B cell (primary cell): ENCODE measurements at regions not wholly inside any gene's neighbourhood (a gene's known extent, or its start where the extent isn't known, plus 50 kb on each side); places are given as distances from the start of the nearest gene placed in this dataset.

ENCODE experiments used
- ATAC-seq: fragments of 200-7000 bp; cut with Tn5 transposase; one replicate; pipeline ENCODE4 v1.10.0; 2021; ENCODE audit warnings: low read depth, mild to moderate bottlenecking, moderate number of reproducible peaks, moderate library complexity
- CTCF ChIA-PET: fragments of 350-600 bp; sonication (Branson Sonifier 250); formaldehyde crosslinking; loops from one replicate; lab custom pipeline; 2021; ENCODE audit warnings: antibody characterized with exemption, inconsistent platforms; lab: Charles Lee
- POLR2A ChIA-PET: fragments of 350-600 bp; sonication (Branson Sonifier 250); formaldehyde crosslinking; loops from one replicate; lab custom pipeline; 2021; ENCODE audit warnings: antibody characterized with exemption; lab: Charles Lee
- DNase-seq: peaks from one replicate; pipeline ENCODE4 v3.0.0; 2013
- H2AFZ ChIP-seq: 2 replicates; pipeline ENCODE4 v1.6.1; 2012; ENCODE audit warnings: mild to moderate bottlenecking, low read depth, low read length; ENCODE audit not compliant: insufficient read depth, poor library complexity, severe bottlenecking
- H3K27ac ChIP-seq, 2 donors: 1 replicate in 1 of 2; 2 replicates in 1 of 2; pipeline ENCODE4 v1.5.1; 2012 to 2013; ENCODE audit warnings: low read length in 2 of 2, mild to moderate bottlenecking in 2 of 2, moderate library complexity in 1 of 2
- H3K27me3 ChIP-seq, 4 experiments: fragments of 200-600 bp in 1 of 4; sonication (generic) in 1 of 4; replicated peaks in 1 of 4; 1 replicate in 2 of 4; 2 replicates in 2 of 4; pipeline versions ENCODE4 v1.6.1 to v1.7.0; 2013 to 2016; ENCODE audit warnings: low read length in 3 of 4, mild to moderate bottlenecking in 2 of 4, mixed read lengths in 1 of 4, moderate library complexity in 1 of 4; ENCODE audit not compliant: insufficient read depth in 4 of 4, control insufficient read depth in 3 of 4; ENCODE audit errors: control extremely low read depth in 1 of 4
- H3K36me3 ChIP-seq, 2 experiments: replicated peaks in 1 of 2; 1 replicate in 1 of 2; 2 replicates in 1 of 2; pipeline versions ENCODE4 v1.6.1 to v1.7.1; 2013; ENCODE audit warnings: low read length in 1 of 2; ENCODE audit not compliant: insufficient read depth in 2 of 2, control insufficient read depth in 1 of 2; ENCODE audit errors: control extremely low read depth in 1 of 2, extremely low read depth in 1 of 2
- H3K4me1 ChIP-seq, 2 donors: fragments of 200-600 bp in 1 of 2; sonication (generic) in 1 of 2; 1 replicate in 1 of 2; 2 replicates in 1 of 2; pipeline versions ENCODE4 v1.5.1 to v1.6.1; 2013 to 2017; ENCODE audit warnings: low read length in 2 of 2; ENCODE audit not compliant: control insufficient read depth in 2 of 2, insufficient read depth in 2 of 2
- H3K4me2 ChIP-seq: replicated peaks from 2 replicates; pipeline ENCODE3; 2012; ENCODE audit warnings: mild to moderate bottlenecking, low read depth, low read length; ENCODE audit not compliant: poor library complexity, severe bottlenecking
- H3K4me3 ChIP-seq, 5 experiments: fragments of 200-600 bp in 1 of 5; sonication (generic) in 1 of 5; 1 replicate in 3 of 5; 2 replicates in 2 of 5; pipeline versions ENCODE4 v1.5.1 to v1.7.0; 2011 to 2016; ENCODE audit warnings: low read length in 4 of 5, mild to moderate bottlenecking in 4 of 5, low read depth in 2 of 5, control low read depth in 1 of 5, moderate library complexity in 1 of 5; ENCODE audit not compliant: insufficient read depth in 1 of 5; ENCODE audit errors: control extremely low read depth in 1 of 5, extremely low read depth in 1 of 5
- H3K79me2 ChIP-seq: fragments of 200-600 bp; sonication (generic); one replicate; pipeline ENCODE4 v1.6.0; 2016; ENCODE audit warnings: low read length; ENCODE audit not compliant: control insufficient read depth, insufficient read depth
- H3K9ac ChIP-seq: fragments of 200-600 bp; sonication (generic); 2 replicates; pipeline ENCODE4 v1.6.1; 2017; ENCODE audit warnings: mild to moderate bottlenecking, low read length, moderate library complexity
- H3K9me3 ChIP-seq, 3 donors: one replicate each; pipeline versions ENCODE4 v1.6.1 to v1.7.1; 2013; ENCODE audit warnings: low read length in 2 of 3; ENCODE audit not compliant: control insufficient read depth in 2 of 3, insufficient read depth in 1 of 3; ENCODE audit errors: control extremely low read depth in 1 of 3
- H4K20me1 ChIP-seq: 2 replicates; pipeline ENCODE4 v1.6.0; 2012; ENCODE audit warnings: mild to moderate bottlenecking, low read length; ENCODE audit not compliant: insufficient read depth, control insufficient read depth, poor library complexity, severe bottlenecking
- H3K27ac Mint-ChIP-seq: one replicate; pipeline ENCODE4 v1.8.0; 2021; ENCODE audit warnings: mixed read lengths
- H3K27me3 Mint-ChIP-seq: one replicate; pipeline ENCODE4 v1.8.0; 2021; ENCODE audit warnings: mixed read lengths
- H3K4me1 Mint-ChIP-seq: one replicate; pipeline ENCODE4 v1.8.0; 2021; ENCODE audit warnings: mixed read lengths
- H3K4me3 Mint-ChIP-seq: one replicate; pipeline ENCODE4 v1.8.0; 2021; ENCODE audit warnings: mixed read lengths
- H3K9me3 Mint-ChIP-seq: one replicate; pipeline ENCODE4 v1.8.0; 2022; ENCODE audit warnings: mixed read lengths; ENCODE audit not compliant: insufficient read depth
- EZH2 ChIP-seq: IDR thresholded peaks from 2 replicates; pipeline ENCODE4 v1.6.1; 2012; ENCODE audit warnings: borderline replicate concordance, low read depth, mild to moderate bottlenecking, moderate library complexity, low read length; ENCODE audit not compliant: insufficient read depth, poor library complexity, severe bottlenecking
- WGBS: methylation state at CpG from one replicate; pipeline ENCODE4 v1.1.5; 2013; ENCODE audit warnings: missing lambda C conversion rate; ENCODE audit not compliant: insufficient coverage; 5-methylcytosine and 5-hydroxymethylcytosine counted together
- intact Hi-C: fragments of 100-400 bp; cut with micrococcal nuclease; formaldehyde crosslinking; loops from one replicate; pipeline ENCODE4 v1.10.0; 2022
- TF ChIP-seq, protein P1 (sequence below): fragments of 200-600 bp; IDR thresholded peaks from one replicate; pipeline ENCODE4 v1.8.0; 2022; ENCODE audit warnings: antibody characterized with exemption, mild to moderate bottlenecking

DNA sequence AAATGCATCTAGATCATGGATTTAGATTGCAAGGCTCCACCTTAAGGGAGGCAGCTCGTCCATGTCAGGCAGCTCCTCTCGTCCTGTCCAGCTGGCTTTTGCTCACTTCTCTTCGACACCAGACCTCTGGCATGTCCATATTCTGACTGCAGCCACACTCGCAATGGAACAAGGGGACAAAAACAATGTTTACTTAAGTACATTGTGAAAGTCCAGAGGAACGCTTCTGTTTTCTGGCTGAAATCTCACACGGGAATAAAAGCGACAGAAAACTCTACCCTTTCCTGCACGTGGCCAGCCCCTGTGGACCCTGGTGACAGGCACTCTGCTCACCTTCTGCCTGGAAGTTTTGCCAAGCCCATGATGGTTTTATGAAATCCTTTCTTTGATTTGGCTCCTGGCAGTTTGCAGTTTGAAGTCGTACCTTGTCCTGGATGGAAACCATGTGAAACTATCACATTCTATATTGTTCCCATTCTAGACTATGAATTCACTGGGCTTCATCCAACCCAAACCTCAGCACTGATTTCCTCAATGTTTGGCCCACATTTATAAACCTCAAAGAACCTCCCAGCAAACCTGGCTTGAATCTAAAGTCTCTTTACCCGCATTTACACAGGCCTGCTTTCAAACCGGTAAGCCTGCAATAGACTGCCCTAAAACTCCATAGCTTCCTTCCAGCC lies 134.3 kb upstream of the PIEZO2 start:
- POLR2A ChIA-PET: no interaction called here
- H3K4me2 ChIP-seq: no peak overlapping the region
- H3K4me1 Mint-ChIP-seq: no peaks in the 10 kb centered on the region
- no peaks in the 10 kb centered on the region for H3K9me3 Mint-ChIP-seq
- ATAC-seq (no peak), DNase-seq (no peak)
- H3K4me3 Mint-ChIP-seq: no peak overlapping the region
- H3K27ac ChIP-seq: no peak overlapping the region
- H3K36me3 ChIP-seq: no peaks in the 10 kb centered on the region
- no peaks in the 10 kb centered on the region for H3K79me2 ChIP-seq
- H3K9me3 ChIP-seq: no peaks in the 10 kb centered on the region
- no peak overlapping the region for H3K4me3 ChIP-seq
- intact Hi-C loops: no loop called here
- no peak for TF ChIP-seq EZH2
- TF ChIP-seq, protein P1, sequence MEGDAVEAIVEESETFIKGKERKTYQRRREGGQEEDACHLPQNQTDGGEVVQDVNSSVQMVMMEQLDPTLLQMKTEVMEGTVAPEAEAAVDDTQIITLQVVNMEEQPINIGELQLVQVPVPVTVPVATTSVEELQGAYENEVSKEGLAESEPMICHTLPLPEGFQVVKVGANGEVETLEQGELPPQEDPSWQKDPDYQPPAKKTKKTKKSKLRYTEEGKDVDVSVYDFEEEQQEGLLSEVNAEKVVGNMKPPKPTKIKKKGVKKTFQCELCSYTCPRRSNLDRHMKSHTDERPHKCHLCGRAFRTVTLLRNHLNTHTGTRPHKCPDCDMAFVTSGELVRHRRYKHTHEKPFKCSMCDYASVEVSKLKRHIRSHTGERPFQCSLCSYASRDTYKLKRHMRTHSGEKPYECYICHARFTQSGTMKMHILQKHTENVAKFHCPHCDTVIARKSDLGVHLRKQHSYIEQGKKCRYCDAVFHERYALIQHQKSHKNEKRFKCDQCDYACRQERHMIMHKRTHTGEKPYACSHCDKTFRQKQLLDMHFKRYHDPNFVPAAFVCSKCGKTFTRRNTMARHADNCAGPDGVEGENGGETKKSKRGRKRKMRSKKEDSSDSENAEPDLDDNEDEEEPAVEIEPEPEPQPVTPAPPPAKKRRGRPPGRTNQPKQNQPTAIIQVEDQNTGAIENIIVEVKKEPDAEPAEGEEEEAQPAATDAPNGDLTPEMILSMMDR: no peak
- no peak overlapping the region for H3K27ac Mint-ChIP-seq
- CTCF ChIA-PET: no interaction called here
- H3K27me3 Mint-ChIP-seq: no peaks in the 10 kb centered on the region
- H3K9ac ChIP-seq: no peak overlapping the region
- H2AFZ ChIP-seq: no peak overlapping the region
- no peaks in the 10 kb centered on the region for H3K27me3 ChIP-seq
- WGBS: 96% methylated on average over 9 of the region's 11 CpGs
- no peaks in the 10 kb centered on the region for H4K20me1 ChIP-seq
- H3K4me1 ChIP-seq: no peaks in the 10 kb centered on the region

DNA sequence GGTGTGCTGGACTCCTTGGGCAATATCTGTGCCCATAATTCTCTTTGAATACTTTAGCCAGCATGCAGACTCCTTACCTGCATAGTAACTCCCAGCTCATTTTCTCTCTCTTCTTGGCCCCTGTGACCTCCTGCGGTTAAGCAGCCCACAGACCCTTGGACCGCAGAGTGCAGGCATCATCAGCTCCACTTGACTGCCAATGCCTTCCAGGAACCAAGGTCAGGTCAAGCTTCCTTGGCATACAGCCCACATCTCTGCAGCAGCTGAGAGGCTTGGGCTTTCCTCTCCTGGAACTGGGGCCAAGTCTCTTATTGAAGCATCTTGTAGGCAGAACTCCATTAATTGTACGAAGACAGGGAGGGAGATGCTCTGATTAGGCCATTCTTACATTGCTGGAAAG lies 130.1 kb upstream of the PIEZO2 start:
- Histone ChIP-seq H3K27ac (no peak overlapping the region), H3K9ac (no peak overlapping the region), H3K36me3 (no peaks in the 10 kb centered on the region), H2AFZ (no peak overlapping the region), H3K9me3 (no peaks in the 10 kb centered on the region), H3K27me3 (no peaks in the 10 kb centered on the region), H4K20me1 (no peaks in the 10 kb centered on the region), H3K4me1 (no peaks in the 10 kb centered on the region), H3K4me2 (no peak overlapping the region), H3K79me2 (no peaks in the 10 kb centered on the region), H3K4me3 (no peak overlapping the region)
- ATAC-seq (no peak), DNase-seq (no peak)
- Mint-ChIP-seq H3K27ac (no peak overlapping the region), H3K4me3 (no peak overlapping the region), H3K4me1 (no peaks in the 10 kb centered on the region), H3K9me3 (peaks cover 4% of the 10 kb centered on the region), H3K27me3 (peaks cover 3% of the 10 kb centered on the region)
- TF ChIP-seq, protein P1: no peak
- no peak for TF ChIP-seq EZH2
- POLR2A ChIA-PET: no interaction called here
- 97% methylated on average over 3 of the region's 3 CpGs for WGBS
- intact Hi-C loops: no loop called here
- CTCF ChIA-PET: no interaction called here
